Ovary (tissue), 7 donors: ENCODE measurements at regions not wholly inside any gene's neighbourhood (a gene's known extent, or its start where the extent isn't known, plus 50 kb on each side); places are given as distances from the start of the nearest gene placed in this dataset.

Source experiments
- DNase-seq, 5 donors: peaks; one replicate each; pipeline ENCODE4 v3.0.0-alpha.2; 2019 to 2020
- H3K27ac ChIP-seq, 2 donors: fragments of 200-600 bp; one replicate each; pipeline versions ENCODE4 v1.5.1 to v1.8.0; 2019 to 2022
- H3K27me3 ChIP-seq: fragments of 200-600 bp; one replicate; pipeline ENCODE4 v1.8.0; 2022
- H3K36me3 ChIP-seq: fragments of 200-600 bp; sonication (generic); one replicate; pipeline ENCODE4 v1.5.1; 2019
- H3K4me1 ChIP-seq: one replicate; pipeline ENCODE4 v1.8.1; 2013; ENCODE audit warnings: mild to moderate bottlenecking, moderate library complexity; ENCODE audit not compliant: insufficient read depth
- H3K4me3 ChIP-seq: fragments of 200-600 bp; sonication (generic); one replicate; pipeline ENCODE4 v1.5.1; 2017
- H3K9me3 ChIP-seq, 2 donors: fragments of 200-600 bp in 1 of 2; sonication (generic) in 1 of 2; one replicate each; pipeline versions ENCODE4 v1.5.1 to v1.8.1; 2013 to 2019; ENCODE audit warnings: mild to moderate bottlenecking in 1 of 2, moderate library complexity in 1 of 2
- CTCF ChIP-seq, 3 donors: fragments of 450-650 bp in 2 of 3; fragments of 200-600 bp in 1 of 3; IDR thresholded peaks; one replicate each; pipeline versions ENCODE4 v1.5.1 to v1.8.0; 2016 to 2022; ENCODE audit warnings: antibody characterized with exemption in 3 of 3, mild to moderate bottlenecking in 1 of 3
- EP300 ChIP-seq: sonication (generic); formaldehyde crosslinking; IDR thresholded peaks from one replicate; pipeline ENCODE4 v1.6.1; 2017; ENCODE audit warnings: antibody characterized with exemption
- POLR2A ChIP-seq: fragments of 450-650 bp; IDR thresholded peaks from one replicate; pipeline ENCODE4 v1.6.1; 2017; ENCODE audit warnings: antibody characterized with exemption, mild to moderate bottlenecking, moderate library complexity
- WGBS, 3 donors: extraction: QIAGEN DNeasy Blood & Tissue Kit in 1 of 3; methylation state at CpG; one replicate each; pipeline versions ENCODE4 v1.1.5 to v1.1.7; 2013 to 2017; 5-methylcytosine and 5-hydroxymethylcytosine counted together
- intact Hi-C, 4 donors: fragments of 100-400 bp; cut with DNase I; formaldehyde crosslinking; loops; one replicate each; pipeline versions ENCODE4 v1.11.0 to v1.15.1; 2022 to 2023
- donor health status: DM: no; HTN: no; CAD: no; lungs with moderate emphysema.
- donor health status: DM: no; HTN: no; CAD: no.
- donor health status: Bipolar disorder and iron deficiency.
- donor health status: DM: no; HTN: no; CAD: no.
- donor health status: DM: yes; HTN: yes; CAD: no.

GRCh38 chr4:116872941-116873340 lies 212.4 kb downstream of the TRAM1L1 start:
- WGBS, 3 donors = 21 to 42% (median 24%) methylated on average over 1 of the region's 1 CpG
- intact Hi-C loops = no loop called here
- H3K4me3 ChIP-seq = no peak overlapping the region
- TF ChIP-seq POLR2A (no peak), EP300 (no peak), CTCF (IDR thresholded peaks at IDR 0.05) (no peak)
- H3K9me3 ChIP-seq = no peaks in the 10 kb centered on the region
- no peak overlapping the region for H3K27ac ChIP-seq
- DNase-seq = no peak
- no peaks in the 10 kb centered on the region for H3K27me3 ChIP-seq
- H3K4me1 ChIP-seq = no peaks in the 10 kb centered on the region
- no peaks in the 10 kb centered on the region for H3K36me3 ChIP-seq

GRCh38 chr4:116872308-116872707 lies 213.1 kb downstream of the TRAM1L1 start:
- WGBS, 3 donors = 30 to 33% (median 32%) methylated on average over 1 of the region's 1 CpG
- H3K4me1 ChIP-seq = no peaks in the 10 kb centered on the region
- no peak overlapping the region for H3K4me3 ChIP-seq
- no peaks in the 10 kb centered on the region for H3K27me3 ChIP-seq
- H3K27ac ChIP-seq = no peak overlapping the region
- no peak for TF ChIP-seq POLR2A
- TF ChIP-seq CTCF (IDR thresholded peaks at IDR 0.05) = no peak
- TF ChIP-seq EP300 = no peak
- H3K9me3 ChIP-seq = no peaks in the 10 kb centered on the region
- intact Hi-C loops = no loop called here
- no peaks in the 10 kb centered on the region for H3K36me3 ChIP-seq
- no peak for DNase-seq

- DNase-seq = no peak
- no peaks in the 10 kb centered on the region for H3K9me3 ChIP-seq
- H3K4me1 ChIP-seq = no peaks in the 10 kb centered on the region
- H3K27ac ChIP-seq = no peak overlapping the region
- TF ChIP-seq POLR2A (no peak), CTCF (IDR thresholded peaks at IDR 0.05) (no peak), EP300 (no peak)
- H3K27me3 ChIP-seq = no peaks in the 10 kb centered on the region
- no peaks in the 10 kb centered on the region for H3K36me3 ChIP-seq
- 44 to 53% (median 44%) methylated on average over 3 of the region's 3 CpGs for WGBS, 3 donors
- H3K4me3 ChIP-seq = no peak overlapping the region
- intact Hi-C loops = no loop called here
Observed at GRCh38 chr4:116870686-116871085, 214.7 kb downstream of the TRAM1L1 start.

GRCh38 chr4:116866106-116866505 lies 219.3 kb downstream of the TRAM1L1 start:
- H3K27ac ChIP-seq = no peak overlapping the region
- intact Hi-C loops = no loop called here
- no peak overlapping the region for H3K4me3 ChIP-seq
- no peaks in the 10 kb centered on the region for H3K4me1 ChIP-seq
- TF ChIP-seq POLR2A = no peak
- no peak for TF ChIP-seq CTCF (IDR thresholded peaks at IDR 0.05)
- TF ChIP-seq EP300 = no peak
- H3K36me3 ChIP-seq = no peaks in the 10 kb centered on the region
- H3K9me3 ChIP-seq = no peaks in the 10 kb centered on the region
- no peaks in the 10 kb centered on the region for H3K27me3 ChIP-seq
- no peak for DNase-seq
- WGBS, 3 donors = 91 to 94% (median 92%) methylated on average over 2 of the region's 2 CpGs

- Histone ChIP-seq H3K36me3 (no peaks in the 10 kb centered on the region), H3K27me3 (no peaks in the 10 kb centered on the region), H3K9me3 (no peaks in the 10 kb centered on the region), H3K27ac (no peak overlapping the region), H3K4me3 (no peak overlapping the region), H3K4me1 (no peaks in the 10 kb centered on the region)
- TF ChIP-seq POLR2A (no peak), EP300 (no peak), CTCF (IDR thresholded peaks at IDR 0.05) (no peak)
- 22 to 38% (median 27%) methylated on average over 1 of the region's 1 CpG for WGBS, 3 donors
- intact Hi-C loops = no loop called here
- DNase-seq = no peak
Observed at GRCh38 chr4:116862592-116862991, 222.8 kb downstream of the TRAM1L1 start.
